GM19025 (cell line): ENCODE measurements at regions not wholly inside any gene's neighbourhood (a gene's known extent, or its start where the extent isn't known, plus 50 kb on each side); places are given as distances from the start of the nearest gene placed in this dataset.

ENCODE experiments used
- ATAC-seq: cut with Tn5 transposase; IDR thresholded peaks from one replicate; pipeline ENCODE4 v1.9.1; 2021; ENCODE audit warnings: mild to moderate bottlenecking, low read depth, moderate library complexity; ENCODE audit not compliant: unreplicated experiment

- ATAC-seq: no peak
Measured at GRCh38 chr5:68426586-68426985, 211.0 kb downstream of the PIK3R1 start.

- no peak for ATAC-seq
Measured at GRCh38 chr5:68428231-68428811, 212.8 kb downstream of the PIK3R1 start.

- ATAC-seq: no peak
Measured at GRCh38 chr5:68429510-68429909, 214.0 kb downstream of the PIK3R1 start.

- ATAC-seq: no peak
Measured at GRCh38 chr5:68430279-68430678, 214.7 kb downstream of the PIK3R1 start.

GRCh38 chr5:68431186-68431585 lies 215.6 kb downstream of the PIK3R1 start:
- no peak for ATAC-seq

- ATAC-seq: no peak
Measured at GRCh38 chr5:68431601-68432337, 216.2 kb downstream of the PIK3R1 start.

- ATAC-seq: no peak
Measured at GRCh38 chr5:68432682-68433081, 217.1 kb downstream of the PIK3R1 start.

- no peak for ATAC-seq
Measured at GRCh38 chr5:68433526-68433922, 218.0 kb downstream of the PIK3R1 start.

GRCh38 chr5:68433923-68434879 lies 218.6 kb downstream of the PIK3R1 start:
- ATAC-seq: peak; percentile 95

- ATAC-seq: no peak
Measured at GRCh38 chr5:68435611-68436010, 220.1 kb downstream of the PIK3R1 start.

- ATAC-seq: no peak
Measured at GRCh38 chr5:68436686-68437520, 221.3 kb downstream of the PIK3R1 start.

- no peak for ATAC-seq
Measured at GRCh38 chr5:68438876-68439275, 223.3 kb downstream of the PIK3R1 start.

- no peak for ATAC-seq
Measured at GRCh38 chr5:68440245-68440644, 224.7 kb downstream of the PIK3R1 start.

GRCh38 chr5:68440651-68441050 lies 225.1 kb downstream of the PIK3R1 start:
- no peak for ATAC-seq

- peak; percentile 44 for ATAC-seq
Measured at GRCh38 chr5:68441309-68442073, 225.9 kb downstream of the PIK3R1 start.

- no peak for ATAC-seq
Measured at GRCh38 chr5:68443091-68443490, 227.5 kb downstream of the PIK3R1 start.

GRCh38 chr5:68444048-68444447 lies 228.5 kb downstream of the PIK3R1 start:
- no peak for ATAC-seq

- ATAC-seq: no peak
Measured at GRCh38 chr5:68444833-68445232, 229.3 kb downstream of the PIK3R1 start.

- ATAC-seq: no peak
Measured at GRCh38 chr5:68445257-68446069, 229.9 kb downstream of the PIK3R1 start.
